GM12873 (cell line): ENCODE measurements at regions not wholly inside any gene's neighbourhood (a gene's known extent, or its start where the extent isn't known, plus 50 kb on each side); places are given as distances from the start of the nearest gene placed in this dataset.

ENCODE experiments used
- CTCF ChIP-seq: IDR thresholded peaks from 2 replicates; pipeline ENCODE4 v1.5.1; 2012; ENCODE audit warnings: low read depth, mild to moderate bottlenecking, moderate library complexity, low read length, control low read depth; ENCODE audit not compliant: insufficient read depth; ENCODE audit errors: missing control alignments

- no peak for TF ChIP-seq CTCF
Measured at GRCh38 chr16:73198481-73198880, 150.6 kb upstream of the ZFHX3 start.

GRCh38 chr16:73197598-73197997, 149.7 kb upstream of the ZFHX3 start:
- no peak for TF ChIP-seq CTCF

- peak; percentile 87 for TF ChIP-seq CTCF
Measured at GRCh38 chr16:73196670-73197069, 148.7 kb upstream of the ZFHX3 start.

GRCh38 chr16:73193464-73193863, 145.5 kb upstream of the ZFHX3 start:
- TF ChIP-seq CTCF = no peak

- no peak for TF ChIP-seq CTCF
Measured at GRCh38 chr16:73192232-73192894, 144.4 kb upstream of the ZFHX3 start.

- TF ChIP-seq CTCF = no peak
Measured at GRCh38 chr16:73191660-73192046, 143.7 kb upstream of the ZFHX3 start.

- TF ChIP-seq CTCF = no peak
Measured at GRCh38 chr16:73190688-73191659, 143.0 kb upstream of the ZFHX3 start.
